HepG2 (cell line): ENCODE measurements at regions not wholly inside any gene's neighbourhood (a gene's known extent, or its start where the extent isn't known, plus 50 kb on each side); places are given as distances from the start of the nearest gene placed in this dataset.

ENCODE experiments used
- PREB ChIP-seq: sonication (generic); formaldehyde crosslinking; IDR thresholded peaks from 2 replicates; pipeline ENCODE4 v1.4.0; 2020; ENCODE audit warnings: missing genetic modification reagents
- TBX2 ChIP-seq: sonication (generic); formaldehyde crosslinking; IDR thresholded peaks from 2 replicates; pipeline ENCODE4 v1.5.0; 2020; ENCODE audit warnings: missing genetic modification reagents, mild to moderate bottlenecking, borderline replicate concordance
- YY1 ChIP-seq: IDR thresholded peaks from 2 replicates; pipeline ENCODE4 v1.6.1; 2011; ENCODE audit warnings: low read length, low read depth, moderate library complexity, mild to moderate bottlenecking; ENCODE audit not compliant: insufficient read depth, insufficient replicate concordance

GRCh38 chr7:46155367-46155766 is 234.3 kb upstream of the IGFBP3 start:
- TF ChIP-seq TBX2 (CRISPR knock-in tag), result no peak
- TF ChIP-seq YY1, result no peak
- TF ChIP-seq PREB (CRISPR knock-in tag), result no peak
